TTC549 (cell line): ENCODE measurements at regions not wholly inside any gene's neighbourhood (a gene's known extent, or its start where the extent isn't known, plus 50 kb on each side); places are given as distances from the start of the nearest gene placed in this dataset.
"Not testable (repeated sequence)": the region's sequence is repeated elsewhere in the genome, so short reads cannot be mapped to it uniquely, and the experiment has no call there.

ENCODE experiments used
- FAIRE-seq: peaks from 2 replicates; lab custom pipeline; 2012; peaks lifted over from hg19 to GRCh38; lab: Jason Lieb, UNC

- no peak for FAIRE-seq
These were observed 361.5 kb upstream of the CDH10 start for GRCh38 chr5:25006237-25006636.

GRCh38 chr5:25005431-25005830 lies 360.7 kb upstream of the CDH10 start:
- no peak for FAIRE-seq

DNA sequence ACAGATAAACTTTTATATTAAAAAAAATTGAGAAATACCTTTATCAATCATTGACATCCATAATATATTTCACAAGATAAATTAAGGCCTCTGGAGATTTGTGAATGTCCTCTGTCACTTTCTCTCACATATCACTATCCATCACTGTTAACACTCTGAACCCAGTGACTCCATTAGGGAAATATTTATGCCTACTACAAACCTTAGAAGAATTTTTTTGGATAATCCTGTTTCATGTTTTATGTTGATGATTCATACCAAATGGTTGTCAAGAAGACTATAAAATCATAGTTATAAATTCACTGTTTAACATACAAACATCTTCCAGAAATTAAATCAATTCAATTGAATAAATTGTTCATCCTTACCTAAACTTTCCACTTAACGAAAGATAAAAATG lies 357.6 kb upstream of the CDH10 start:
- no peak for FAIRE-seq

- FAIRE-seq: no peak
These were observed 355.0 kb upstream of the CDH10 start for GRCh38 chr5:24999732-25000131.

GRCh38 chr5:24998641-24999040 lies 353.9 kb upstream of the CDH10 start:
- FAIRE-seq: no peak

DNA sequence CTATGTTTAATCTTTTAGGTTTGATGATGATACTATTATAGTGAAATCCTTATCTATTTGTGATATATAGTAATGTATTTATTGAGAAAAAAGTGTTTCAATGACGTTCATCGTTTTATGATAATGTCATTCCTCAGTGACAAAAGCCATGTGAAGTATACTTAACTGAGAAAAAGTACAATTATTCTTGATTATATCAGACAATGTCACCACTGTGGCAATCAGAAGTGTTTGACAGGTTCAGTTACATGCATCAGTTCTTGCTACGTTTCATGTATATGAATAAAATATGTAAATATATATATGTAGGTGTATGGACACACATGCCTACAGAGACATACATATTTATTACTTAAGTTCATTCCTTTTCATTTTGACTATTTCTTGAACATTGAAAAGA lies 341.5 kb upstream of the CDH10 start:
- FAIRE-seq: no peak

- FAIRE-seq: not testable (repeated sequence)
These were observed 333.8 kb upstream of the CDH10 start for GRCh38 chr5:24978552-24978951.

DNA sequence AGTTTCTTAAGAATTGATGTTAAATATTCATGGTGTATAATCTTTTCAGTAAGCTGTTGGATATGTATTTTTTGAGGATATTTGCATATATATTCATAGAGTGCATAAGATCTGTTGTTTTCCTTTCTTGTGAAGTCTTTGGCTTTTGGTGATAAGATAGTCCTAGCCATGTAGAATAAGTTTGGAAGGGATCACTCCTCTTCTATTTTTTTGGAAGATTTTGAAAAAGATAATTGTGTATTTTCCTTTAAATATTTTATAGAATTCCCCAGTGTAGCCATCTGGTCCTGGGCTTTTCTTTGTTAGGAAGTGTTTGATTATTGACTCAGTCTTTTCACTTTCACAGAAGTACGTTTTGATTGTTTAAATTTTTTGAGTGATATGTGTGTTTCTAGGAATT lies 318.8 kb upstream of the CDH10 start:
- FAIRE-seq: no peak

DNA sequence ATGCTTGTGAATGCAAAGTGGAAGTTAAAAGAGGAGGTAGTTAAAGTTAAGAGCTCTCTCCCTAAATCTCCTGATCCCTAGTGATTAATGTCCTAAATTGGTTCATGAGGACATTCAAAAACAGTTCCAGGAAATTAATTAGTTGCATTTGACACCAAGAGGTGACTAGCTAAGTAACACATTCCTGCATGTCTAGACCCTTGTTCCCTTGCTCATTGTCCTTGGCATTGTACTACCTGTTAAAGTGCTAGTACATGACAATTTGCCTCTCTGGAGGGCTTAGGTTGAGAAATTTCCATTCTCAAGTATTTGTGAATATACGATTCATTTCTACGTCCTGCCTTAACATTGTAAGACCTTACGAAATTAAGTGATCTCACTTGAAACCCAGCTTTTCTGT lies 278.6 kb upstream of the CDH10 start:
- no peak for FAIRE-seq

GRCh38 chr5:24918676-24919075 lies 273.9 kb upstream of the CDH10 start:
- no peak for FAIRE-seq

DNA sequence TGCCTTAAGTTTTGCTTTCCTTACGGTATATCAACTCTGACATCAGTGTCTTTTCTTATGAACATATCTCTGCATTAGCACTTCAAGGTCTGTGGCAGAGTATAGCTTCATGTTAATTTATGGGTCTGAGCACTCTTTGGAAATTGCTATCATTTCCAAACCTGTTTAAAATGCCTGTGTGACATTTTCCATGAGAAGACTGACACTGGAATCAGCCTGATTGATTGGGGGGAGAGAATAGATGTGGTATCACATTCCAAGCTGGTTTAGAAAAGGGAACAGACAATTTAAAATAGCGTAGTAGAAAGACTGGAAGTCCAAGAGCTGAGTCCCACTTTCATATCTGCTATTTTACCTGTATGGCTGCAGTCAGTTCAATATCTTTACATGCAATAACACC lies 272.1 kb upstream of the CDH10 start:
- FAIRE-seq: no peak

GRCh38 chr5:24909210-24909609 lies 264.4 kb upstream of the CDH10 start:
- no peak for FAIRE-seq

- FAIRE-seq: no peak
These were observed 261.9 kb upstream of the CDH10 start for GRCh38 chr5:24906689-24907088.

- FAIRE-seq: no peak
These were observed 260.3 kb upstream of the CDH10 start for GRCh38 chr5:24904981-24905517.

- FAIRE-seq: no peak
These were observed 254.4 kb upstream of the CDH10 start for GRCh38 chr5:24899180-24899579.

DNA sequence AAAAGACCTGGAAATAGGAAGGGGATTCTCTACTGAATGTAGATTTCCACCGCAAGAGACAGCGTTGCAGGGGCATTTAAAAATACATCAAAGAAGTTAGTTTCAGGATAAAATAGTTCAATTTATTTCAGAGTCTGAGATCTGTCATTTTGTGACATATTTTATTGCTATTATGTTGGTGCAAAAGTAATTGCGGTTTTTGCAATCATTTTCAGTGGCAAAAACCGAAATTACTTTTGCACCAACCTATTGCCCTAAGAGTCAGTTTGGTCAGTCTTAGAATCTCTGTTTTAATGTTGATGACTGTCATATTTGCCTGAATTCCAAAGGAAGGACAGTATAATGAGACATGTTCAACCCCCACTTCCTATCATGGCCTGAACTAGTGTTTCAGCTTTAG lies 219.5 kb upstream of the CDH10 start:
- FAIRE-seq: no peak

DNA sequence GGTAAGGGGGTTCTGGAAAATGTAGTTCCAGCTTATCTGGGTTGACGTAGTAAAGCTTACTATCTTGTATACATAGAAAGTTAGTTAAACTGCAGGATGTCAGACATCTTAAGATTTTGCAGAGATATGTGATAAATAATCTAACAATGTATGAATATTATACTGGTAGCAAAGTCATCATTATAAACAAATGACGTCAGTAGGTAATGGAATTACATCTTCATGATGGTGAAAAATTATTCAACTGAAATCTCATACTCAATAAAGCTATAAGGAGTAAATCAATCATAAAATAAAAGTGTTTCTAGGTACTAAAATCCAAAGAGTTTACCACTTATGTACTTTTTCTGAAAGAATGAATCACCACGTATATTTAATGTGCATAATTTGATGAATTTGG lies 217.3 kb upstream of the CDH10 start:
- FAIRE-seq: no peak

GRCh38 chr5:24855485-24855884 lies 210.7 kb upstream of the CDH10 start:
- FAIRE-seq: no peak

DNA sequence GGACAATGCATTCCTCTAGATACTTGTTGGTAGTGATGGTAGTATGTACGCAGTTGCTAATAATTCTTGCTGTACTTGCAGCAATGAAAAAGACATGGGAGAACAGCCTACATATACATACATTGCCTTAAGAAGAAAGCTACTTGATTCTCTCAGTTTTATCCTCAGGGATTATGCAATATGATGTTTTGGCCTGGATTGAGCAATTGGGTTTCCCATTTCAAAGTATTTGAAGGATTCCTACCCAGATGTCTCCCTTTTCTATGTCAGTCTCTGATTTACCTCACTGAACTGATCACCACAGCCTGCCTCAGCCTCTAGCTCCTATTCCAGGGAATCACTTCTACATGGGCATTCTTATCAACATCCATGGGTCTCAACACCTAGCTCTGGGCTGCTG lies 210.1 kb upstream of the CDH10 start:
- no peak for FAIRE-seq

GRCh38 chr5:24854350-24854749 lies 209.6 kb upstream of the CDH10 start:
- FAIRE-seq: no peak

- no peak for FAIRE-seq
These were observed 206.2 kb upstream of the CDH10 start for GRCh38 chr5:24850926-24851486.

DNA sequence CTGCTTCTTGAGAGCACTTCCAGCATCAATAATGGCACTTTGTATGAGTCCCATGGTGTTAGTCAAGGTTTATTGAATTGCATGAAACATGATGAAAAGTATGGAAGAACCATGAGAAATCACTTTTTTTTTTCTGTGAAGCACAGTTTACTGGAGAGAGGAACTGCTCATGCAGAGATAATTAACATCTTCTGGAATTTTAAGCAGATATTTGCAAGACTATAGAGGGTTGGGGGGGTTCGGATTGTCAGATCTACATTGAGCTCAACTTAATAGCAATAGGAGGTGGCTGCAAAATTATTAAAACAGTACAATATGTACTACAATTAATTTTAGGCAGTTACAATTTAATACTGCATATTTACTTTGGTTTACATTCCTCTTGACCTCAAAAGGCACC lies 204.4 kb upstream of the CDH10 start:
- no peak for FAIRE-seq

DNA sequence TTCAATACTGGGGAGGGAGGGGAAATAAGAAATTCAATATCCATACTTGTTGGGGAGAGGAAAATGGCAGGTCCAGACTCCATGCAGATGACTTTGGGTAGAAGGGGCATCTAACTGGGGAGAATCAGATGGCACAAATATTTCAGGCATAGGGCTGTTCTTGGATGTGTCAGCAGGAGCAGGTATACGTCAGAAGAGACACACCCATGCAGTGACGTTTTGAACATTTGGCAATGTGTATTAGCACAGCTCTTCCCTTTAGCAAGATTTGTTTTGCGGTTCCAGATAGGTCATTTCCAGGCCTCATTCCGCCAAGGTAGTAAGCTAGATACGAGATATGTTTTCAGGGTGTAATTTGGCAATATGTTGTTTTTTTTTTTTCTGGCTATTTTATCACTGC lies 187.2 kb upstream of the CDH10 start:
- no peak for FAIRE-seq

DNA sequence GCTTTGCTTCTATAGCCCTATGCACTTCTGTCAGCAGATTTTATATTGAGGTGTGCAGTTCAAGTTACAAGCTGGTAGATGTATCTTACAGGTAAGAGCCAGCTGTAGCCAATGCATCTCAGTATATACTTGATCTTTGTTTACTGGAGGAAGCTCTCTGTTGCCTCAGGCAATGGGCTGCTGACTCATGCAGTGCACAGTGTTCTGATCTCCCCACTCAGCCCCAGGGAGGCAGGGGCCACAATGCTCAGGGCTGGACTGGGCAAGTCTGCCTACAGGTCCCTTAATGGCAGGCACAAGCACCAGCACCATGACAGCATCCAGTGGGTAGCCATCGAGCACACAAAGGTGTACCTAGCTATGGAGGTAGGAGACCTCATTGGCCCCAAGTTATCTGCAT lies 178.8 kb upstream of the CDH10 start:
- FAIRE-seq: no peak

DNA sequence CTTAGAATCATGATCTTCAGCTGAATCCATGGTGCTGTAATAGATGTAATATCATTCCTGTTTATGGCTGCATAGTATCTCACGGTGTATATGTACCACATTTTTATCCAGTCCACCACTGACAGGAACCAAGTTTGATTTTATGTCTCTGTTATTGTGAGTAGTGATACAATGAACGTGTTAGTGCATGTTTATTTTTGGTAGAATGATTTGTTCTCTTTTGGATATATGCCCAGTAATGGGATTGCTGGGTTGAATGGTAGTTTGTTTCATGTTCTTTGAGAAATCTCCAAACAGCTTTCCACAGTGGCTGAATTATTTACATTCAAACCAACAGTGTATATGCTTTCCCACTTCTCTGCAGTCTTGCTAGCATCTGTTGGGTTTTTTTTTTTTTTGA lies 175.1 kb upstream of the CDH10 start:
- no peak for FAIRE-seq
